Neural cell (in vitro differentiated cells): ENCODE measurements at regions not wholly inside any gene's neighbourhood (a gene's known extent, or its start where the extent isn't known, plus 50 kb on each side); places are given as distances from the start of the nearest gene placed in this dataset.

Experiments used
- H2AFZ ChIP-seq: fragments of 200-600, 300-800 bp; sonication (generic), shearing (Covaris generic); 2 replicates; pipeline ENCODE4 v1.6.0; 2014; ENCODE audit warnings: low read depth, mild to moderate bottlenecking, antibody characterized with exemption, low read length, moderate library complexity
- H3F3A ChIP-seq: fragments of 200-600 bp; shearing (Covaris generic); 2 replicates; pipeline ENCODE4 v1.6.1; 2016; ENCODE audit warnings: mild to moderate bottlenecking, moderate library complexity, mixed read lengths, antibody characterized with exemption, low read length; ENCODE audit not compliant: insufficient read depth, poor library complexity, severe bottlenecking
- H3K27ac ChIP-seq: fragments of 200-600, 300-800 bp; sonication (generic), shearing (Covaris generic); 2 replicates; pipeline ENCODE4 v1.5.1; 2014; ENCODE audit warnings: mild to moderate bottlenecking, low read length, moderate library complexity
- H3K27me3 ChIP-seq: fragments of 300-800, 200-600 bp; sonication (generic), shearing (Covaris generic); 2 replicates; pipeline ENCODE4 v1.6.0; 2014; ENCODE audit warnings: mild to moderate bottlenecking, low read depth, low read length, moderate library complexity; ENCODE audit not compliant: insufficient read depth
- H3K36me3 ChIP-seq: fragments of 300-800, 200-600 bp; sonication (generic), shearing (Covaris generic); 2 replicates; pipeline ENCODE4 v1.5.1; 2014; ENCODE audit warnings: mild to moderate bottlenecking, antibody characterized with exemption, low read length, moderate library complexity; ENCODE audit not compliant: insufficient read depth
- H3K4me2 ChIP-seq: fragments of 300-800, 200-600 bp; sonication (generic), shearing (Covaris generic); 2 replicates; pipeline ENCODE4 v1.6.0; 2014; ENCODE audit warnings: mild to moderate bottlenecking, low read length
- H3K4me3 ChIP-seq: fragments of 300-800, 200-600 bp; sonication (generic), shearing (Covaris generic); 2 replicates; pipeline ENCODE4 v1.5.1; 2014; ENCODE audit warnings: mild to moderate bottlenecking, low read length, moderate library complexity
- H3K79me2 ChIP-seq: fragments of 200-600 bp; shearing (Covaris generic); replicated peaks from 2 replicates; pipeline ENCODE4 v1.6.0; 2014; ENCODE audit warnings: mild to moderate bottlenecking, low read length, moderate library complexity; ENCODE audit not compliant: insufficient read depth
- H3K9ac ChIP-seq: fragments of 300-800, 200-600 bp; sonication (generic), shearing (Covaris generic); 2 replicates; pipeline ENCODE4 v1.6.1; 2016; ENCODE audit warnings: mild to moderate bottlenecking, low read length, mixed read lengths
- H3K9me2 ChIP-seq: fragments of 200-600 bp; shearing (Covaris generic); 2 replicates; pipeline ENCODE4 v1.6.1; 2016; ENCODE audit warnings: mild to moderate bottlenecking, low read length, mixed read lengths; ENCODE audit not compliant: insufficient read depth
- H3K9me3 ChIP-seq: fragments of 200-600, 300-800 bp; sonication (generic), shearing (Covaris generic); 2 replicates; pipeline ENCODE4 v1.6.1; 2016; ENCODE audit warnings: mild to moderate bottlenecking, mixed run types, low read length, moderate library complexity, mixed read lengths
- H4K20me1 ChIP-seq: fragments of 200-600 bp; shearing (Covaris generic); 2 replicates; pipeline ENCODE4 v1.6.1; 2016; ENCODE audit warnings: mild to moderate bottlenecking, mixed run types; ENCODE audit not compliant: insufficient read depth
- CTCF ChIP-seq: fragments of 450-650 bp; IDR thresholded peaks from 2 replicates; pipeline ENCODE4 v1.5.1; 2014; ENCODE audit warnings: antibody characterized with exemption, mild to moderate bottlenecking, moderate library complexity; ENCODE audit not compliant: poor library complexity, severe bottlenecking
- EP300 ChIP-seq: fragments of 450-650 bp; conservative IDR thresholded peaks from 2 replicates; pipeline ENCODE4 v1.6.1; 2014; ENCODE audit warnings: antibody characterized with exemption, mild to moderate bottlenecking, moderate library complexity; ENCODE audit not compliant: poor library complexity, severe bottlenecking
- EZH2 ChIP-seq: fragments of 200-600, 300-800 bp; shearing (Covaris generic), sonication (generic); IDR thresholded peaks from 2 replicates; pipeline ENCODE4 v1.6.1; 2014; ENCODE audit warnings: antibody characterized with exemption, low read length, borderline replicate concordance, mild to moderate bottlenecking; ENCODE audit not compliant: insufficient read depth, poor library complexity, severe bottlenecking
- MXI1 ChIP-seq: fragments of 450-650 bp; conservative IDR thresholded peaks from 2 replicates; pipeline ENCODE4 v1.6.1; 2014; ENCODE audit warnings: antibody characterized with exemption, mild to moderate bottlenecking; ENCODE audit not compliant: poor library complexity, severe bottlenecking
- POLR2AphosphoS5 ChIP-seq: IDR thresholded peaks from 2 replicates; pipeline ENCODE4 v1.6.1; 2012
- RAD21 ChIP-seq: fragments of 450-650 bp; conservative IDR thresholded peaks from 2 replicates; pipeline ENCODE4 v1.6.1; 2014; ENCODE audit warnings: antibody characterized with exemption, mild to moderate bottlenecking, moderate library complexity
- REST ChIP-seq: IDR thresholded peaks from 2 replicates; pipeline ENCODE4 v1.6.1; 2012; ENCODE audit warnings: borderline replicate concordance
- SMC3 ChIP-seq: fragments of 450-650 bp; conservative IDR thresholded peaks from 2 replicates; pipeline ENCODE4 v1.6.1; 2014; ENCODE audit warnings: antibody characterized with exemption, mild to moderate bottlenecking, moderate library complexity; ENCODE audit not compliant: poor library complexity
- TAF1 ChIP-seq: IDR thresholded peaks from 2 replicates; pipeline ENCODE4 v1.6.1; 2012; ENCODE audit warnings: low read depth

GRCh38 chrX:20397587-20397986 lies 130.9 kb upstream of the RPS6KA3 start:
- H4K20me1 ChIP-seq, result no peaks in the 10 kb centered on the region
- no peak overlapping the region for H2AFZ ChIP-seq
- no peaks in the 10 kb centered on the region for H3K9me2 ChIP-seq
- H3K4me3 ChIP-seq, result no peak overlapping the region
- TF ChIP-seq SMC3, result no peak
- no peak for TF ChIP-seq CTCF
- TF ChIP-seq EZH2, result no peak
- TF ChIP-seq EP300, result no peak
- no peak for TF ChIP-seq POLR2AphosphoS5
- no peak for TF ChIP-seq REST
- TF ChIP-seq RAD21, result no peak
- TF ChIP-seq MXI1, result no peak
- TF ChIP-seq TAF1, result no peak
- no peaks in the 10 kb centered on the region for H3K36me3 ChIP-seq
- no peaks in the 10 kb centered on the region for H3K79me2 ChIP-seq
- H3K27ac ChIP-seq, result no peak overlapping the region
- H3K9ac ChIP-seq, result no peak overlapping the region
- no peaks in the 10 kb centered on the region for H3F3A ChIP-seq
- no peaks in the 10 kb centered on the region for H3K9me3 ChIP-seq
- no peaks in the 10 kb centered on the region for H3K27me3 ChIP-seq
- H3K4me2 ChIP-seq, result no peak overlapping the region

GRCh38 chrX:20394451-20394850 lies 127.7 kb upstream of the RPS6KA3 start:
- no peaks in the 10 kb centered on the region for H4K20me1 ChIP-seq
- H3K79me2 ChIP-seq, result no peaks in the 10 kb centered on the region
- H3K27me3 ChIP-seq, result no peaks in the 10 kb centered on the region
- H3K4me2 ChIP-seq, result no peak overlapping the region
- H3K4me3 ChIP-seq, result no peak overlapping the region
- H3K9ac ChIP-seq, result no peak overlapping the region
- H3K36me3 ChIP-seq, result no peaks in the 10 kb centered on the region
- H3K27ac ChIP-seq, result no peak overlapping the region
- H3F3A ChIP-seq, result no peaks in the 10 kb centered on the region
- H3K9me3 ChIP-seq, result no peaks in the 10 kb centered on the region
- no peak for TF ChIP-seq RAD21
- H2AFZ ChIP-seq, result no peak overlapping the region
- H3K9me2 ChIP-seq, result no peaks in the 10 kb centered on the region

- H3K36me3 ChIP-seq, result no peaks in the 10 kb centered on the region
- H3K27ac ChIP-seq, result no peak overlapping the region
- no peak overlapping the region for H3K9ac ChIP-seq
- H4K20me1 ChIP-seq, result no peaks in the 10 kb centered on the region
- H3K4me3 ChIP-seq, result no peak overlapping the region
- H2AFZ ChIP-seq, result no peak overlapping the region
- no peaks in the 10 kb centered on the region for H3K9me2 ChIP-seq
- no peaks in the 10 kb centered on the region for H3F3A ChIP-seq
- H3K9me3 ChIP-seq, result no peaks in the 10 kb centered on the region
- no peaks in the 10 kb centered on the region for H3K27me3 ChIP-seq
- TF ChIP-seq RAD21 (no peak), TAF1 (no peak), REST (no peak), EZH2 (no peak), MXI1 (no peak), SMC3 (no peak), CTCF (no peak), EP300 (no peak), POLR2AphosphoS5 (no peak)
- no peaks in the 10 kb centered on the region for H3K79me2 ChIP-seq
- H3K4me2 ChIP-seq, result no peak overlapping the region
Measured at GRCh38 chrX:20393944-20394343, 127.2 kb upstream of the RPS6KA3 start.
